ENCODE measurements at regions not wholly inside any gene's neighbourhood (a gene's known extent, or its start where the extent isn't known, plus 50 kb on each side); places are given as distances from the start of the nearest gene placed in this dataset.

GRCh38 chr13:21826214-21827015, 155.5 kb downstream of the FGF9 start:
- no peaks in the 10 kb centered on the region for H3K27me3 ChIP-seq (ENCODE audit: insufficient read depth, low read length)
- H4K5ac ChIP-seq (ENCODE audit: insufficient read length, low read depth, low read length) = no peak overlapping the region
- H3K56ac ChIP-seq (ENCODE audit: insufficient read length, low read depth, low read length) = no peak overlapping the region
- H3K4ac ChIP-seq (ENCODE audit: low read depth, low read length) = no peak overlapping the region
- no peaks in the 10 kb centered on the region for H4K20me1 ChIP-seq (ENCODE audit: control insufficient read depth, insufficient read depth, insufficient read length)
- no peak overlapping the region for H2BK15ac ChIP-seq (ENCODE audit: low read depth, low read length)
- no peak overlapping the region for H3K23ac ChIP-seq (ENCODE audit: insufficient read length, low read depth, low read length)
- H3K4me1 Mint-ChIP-seq = peaks cover 2 to 4% of the 10 kb centered on the region in 2 experiments; a peak in 3 of 4 replicates
- H3K36me3 Mint-ChIP-seq (ENCODE audit: insufficient read depth in 1 of 3, low read depth in 3 of 3) = no peaks in the 10 kb centered on the region
- H4K8ac ChIP-seq (replicated peaks; ENCODE audit: insufficient read length, low read depth, low read length) = no peak overlapping the region
- H3K14ac ChIP-seq (ENCODE audit: insufficient read depth, low read length) = no peak overlapping the region
- no peak overlapping the region for H2BK12ac ChIP-seq (ENCODE audit: insufficient read length, low read depth, low read length)
- H3K27ac Mint-ChIP-seq = peak overlapping the region in 1 of 3 experiments; percentile 48; a peak in 1 of 7 replicates
- DNase-seq = no peak
- H3K18ac ChIP-seq (ENCODE audit: insufficient read length, low read depth, low read length) = no peak overlapping the region
- H3K79me1 ChIP-seq (ENCODE audit: insufficient read depth, low read depth, low read length, poor library complexity, severe bottlenecking) = no peaks in the 10 kb centered on the region
- H3K27ac ChIP-seq (ENCODE audit: insufficient read length, low read depth, low read length) = no peak overlapping the region
- no peaks in the 10 kb centered on the region for H3K9me3 ChIP-seq (ENCODE audit: control insufficient read depth, low read depth, low read length)
- no peak for TF ChIP-seq CTCF (conservative IDR thresholded peaks at IDR 0.05)
- H3K23me2 ChIP-seq (ENCODE audit: insufficient read length, low read depth, low read length, poor library complexity, severe bottlenecking) = no peaks in the 10 kb centered on the region
- no peaks in the 10 kb centered on the region for H3K4me1 ChIP-seq (ENCODE audit: insufficient read depth, low read length)
- no peak overlapping the region for H3K4me3 Mint-ChIP-seq
- H3K4me2 ChIP-seq (ENCODE audit: insufficient read depth, insufficient read length, low read length) = no peak overlapping the region
- H3T11ph ChIP-seq (ENCODE audit: low read length) = no peak overlapping the region
- no peak overlapping the region for H2BK5ac ChIP-seq (ENCODE audit: insufficient read length, low read length)
- whole genome bisulfite sequencing (ENCODE audit: extremely low coverage, insufficient read length, low lambda C conversion rate) = no CpG with 5 or more reads among the region's 3 CpGs
- H2BK120ac ChIP-seq (ENCODE audit: low read depth, low read length, poor library complexity, severe bottlenecking) = no peak overlapping the region
- H4K91ac ChIP-seq (ENCODE audit: insufficient read length, low read depth, low read length) = no peak overlapping the region
- no peaks in the 10 kb centered on the region for H3K27me3 Mint-ChIP-seq (ENCODE audit: low read depth)
- H3K9me3 Mint-ChIP-seq = peaks cover 0 to 6% of the 10 kb centered on the region in 2 experiments; a peak in 1 of 5 replicates
- H2BK20ac ChIP-seq (ENCODE audit: low read depth, low read length, poor library complexity, severe bottlenecking) = no peak overlapping the region
- H3K9ac ChIP-seq (ENCODE audit: extremely low read depth, insufficient read length, low read length) = no peak overlapping the region
- no peaks in the 10 kb centered on the region for H3K79me2 ChIP-seq (ENCODE audit: insufficient read depth, low read length)
- H2AK5ac ChIP-seq (ENCODE audit: insufficient read length, low read length) = no peak overlapping the region
- no peak overlapping the region for H2AFZ ChIP-seq (ENCODE audit: low read length)
